Kidney epithelial cell (primary cell): ENCODE measurements at regions not wholly inside any gene's neighbourhood (a gene's known extent, or its start where the extent isn't known, plus 50 kb on each side); places are given as distances from the start of the nearest gene placed in this dataset.

Experiments
- DNase-seq: peaks from one replicate; pipeline ENCODE4 v3.0.0-alpha.2; 2010; ENCODE audit warnings: low read depth
- H3K27me3 ChIP-seq: 2 replicates; pipeline ENCODE4 v1.6.0; 2011; ENCODE audit warnings: low read length; ENCODE audit not compliant: control insufficient read depth, insufficient read depth
- H3K36me3 ChIP-seq: 2 replicates; pipeline ENCODE4 v1.5.1; 2011; ENCODE audit warnings: low read length; ENCODE audit not compliant: control insufficient read depth, insufficient read depth
- H3K4me3 ChIP-seq: 2 replicates; pipeline ENCODE4 v1.5.1; 2011; ENCODE audit warnings: low read depth, mild to moderate bottlenecking, control low read depth, low read length
- CTCF ChIP-seq: IDR thresholded peaks from 2 replicates; pipeline ENCODE4 v1.5.1; 2011; ENCODE audit warnings: mild to moderate bottlenecking, moderate library complexity, low read length, control low read depth, inconsistent platforms; ENCODE audit not compliant: insufficient read depth, poor library complexity, severe bottlenecking

- H3K4me3 ChIP-seq = no peak overlapping the region
- H3K36me3 ChIP-seq = no peaks in the 10 kb centered on the region
- DNase-seq = no peak
- no peaks in the 10 kb centered on the region for H3K27me3 ChIP-seq
- no peak for TF ChIP-seq CTCF
These were observed 95.1 kb upstream of the GPC1 start for GRCh38 chr2:240340361-240340761.

- Histone ChIP-seq H3K36me3 (no peaks in the 10 kb centered on the region), H3K27me3 (no peaks in the 10 kb centered on the region), H3K4me3 (no peak overlapping the region)
- no peak for DNase-seq
- no peak for TF ChIP-seq CTCF
These were observed 94.4 kb upstream of the GPC1 start for GRCh38 chr2:240341064-240341463.

GRCh38 chr2:240343548-240343947 is 91.9 kb upstream of the GPC1 start:
- Histone ChIP-seq H3K4me3 (no peak overlapping the region), H3K36me3 (no peaks in the 10 kb centered on the region), H3K27me3 (peaks cover 2% of the 10 kb centered on the region)
- no peak for TF ChIP-seq CTCF
- DNase-seq = no peak

GRCh38 chr2:240344904-240345303 is 90.6 kb upstream of the GPC1 start:
- TF ChIP-seq CTCF = no peak
- Histone ChIP-seq H3K4me3 (no peak overlapping the region), H3K36me3 (no peaks in the 10 kb centered on the region), H3K27me3 (peaks cover 6% of the 10 kb centered on the region)
- no peak for DNase-seq

GRCh38 chr2:240346015-240346752 is 89.3 kb upstream of the GPC1 start:
- DNase-seq = no peak
- TF ChIP-seq CTCF = no peak
- no peaks in the 10 kb centered on the region for H3K36me3 ChIP-seq
- H3K27me3 ChIP-seq = peaks cover 12% of the 10 kb centered on the region
- no peak overlapping the region for H3K4me3 ChIP-seq
